Muscle layer of colon (tissue), 2 donors: ENCODE measurements at regions not wholly inside any gene's neighbourhood (a gene's known extent, or its start where the extent isn't known, plus 50 kb on each side); places are given as distances from the start of the nearest gene placed in this dataset.
"Not testable (repeated sequence)": the region's sequence is repeated elsewhere in the genome, so short reads cannot be mapped to it uniquely, and the experiment has no call there.

ENCODE experiments used
- H3K27ac ChIP-seq: one replicate; pipeline ENCODE4 v1.7.0; 2013; ENCODE audit warnings: low read depth, mild to moderate bottlenecking, low read length, moderate library complexity
- H3K27me3 ChIP-seq, 2 donors: one replicate each; pipeline ENCODE4 v1.7.0; 2013; ENCODE audit warnings: low read length in 2 of 2, mild to moderate bottlenecking in 2 of 2; ENCODE audit not compliant: insufficient read depth in 2 of 2, control insufficient read depth in 1 of 2
- H3K36me3 ChIP-seq: one replicate; pipeline ENCODE4 v1.7.0; 2013; ENCODE audit warnings: mild to moderate bottlenecking, low read length; ENCODE audit not compliant: insufficient read depth
- H3K4me1 ChIP-seq: one replicate; pipeline ENCODE4 v1.7.0; 2013; ENCODE audit warnings: mild to moderate bottlenecking, low read length; ENCODE audit not compliant: insufficient read depth
- H3K4me3 ChIP-seq, 2 donors: one replicate each; pipeline ENCODE4 v1.7.0; 2013; ENCODE audit warnings: low read length in 2 of 2, low read depth in 1 of 2, mild to moderate bottlenecking in 1 of 2, moderate library complexity in 1 of 2
- H3K9ac ChIP-seq: one replicate; pipeline ENCODE4 v1.7.0; 2013; ENCODE audit warnings: low read length
- H3K9me3 ChIP-seq: one replicate; pipeline ENCODE4 v1.7.0; 2013; ENCODE audit warnings: mild to moderate bottlenecking, low read length
- donor health status: abdominal sarcoma.
- donor health status: Adenocarcinoma of cecum.

DNA sequence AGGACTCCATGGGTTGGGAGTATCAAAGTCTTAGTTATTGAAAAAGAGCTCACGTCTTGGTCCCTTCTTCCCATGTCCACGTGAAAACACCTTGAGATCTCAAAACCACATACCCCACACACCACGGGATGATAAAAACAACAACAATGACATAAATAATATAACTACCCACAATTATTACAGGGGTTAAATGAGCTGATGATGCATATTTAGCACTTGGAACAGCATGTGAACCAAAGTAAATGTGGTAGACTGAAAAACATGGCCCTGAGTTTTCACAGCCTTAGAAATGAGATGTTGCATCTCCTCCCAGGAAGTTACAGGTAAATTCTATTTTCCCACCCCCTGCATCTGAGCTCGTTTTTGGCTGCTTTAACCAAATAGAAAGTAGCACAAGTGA is 208.9 kb downstream of the C16orf95 start:
- Histone ChIP-seq H3K36me3 (no peaks in the 10 kb centered on the region), H3K4me3 (no peak overlapping the region), H3K9me3 (no peaks in the 10 kb centered on the region), H3K27ac (no peak overlapping the region), H3K4me1 (no peaks in the 10 kb centered on the region), H3K27me3 (no peaks in the 10 kb centered on the region), H3K9ac (no peak overlapping the region)

DNA sequence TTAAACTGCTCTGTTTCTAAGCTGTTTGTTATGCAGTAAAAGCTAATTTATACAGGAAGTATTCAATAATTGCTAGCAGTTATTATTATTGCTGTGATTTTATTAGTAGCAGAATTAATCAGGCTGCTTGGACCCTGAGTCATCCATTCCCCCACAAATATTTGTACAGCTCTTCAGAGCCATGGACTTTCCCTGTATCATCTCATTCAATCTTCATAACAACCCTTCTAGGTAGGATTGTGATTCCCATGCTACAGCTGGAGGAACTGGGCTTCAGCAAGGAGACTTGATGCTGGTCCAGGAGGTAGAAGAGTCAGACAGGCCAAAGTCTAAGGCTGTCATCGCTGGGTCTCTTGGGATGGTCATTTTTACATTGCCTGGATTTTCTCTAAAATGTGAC is 208.3 kb downstream of the C16orf95 start:
- H3K27ac ChIP-seq = no peak overlapping the region

DNA sequence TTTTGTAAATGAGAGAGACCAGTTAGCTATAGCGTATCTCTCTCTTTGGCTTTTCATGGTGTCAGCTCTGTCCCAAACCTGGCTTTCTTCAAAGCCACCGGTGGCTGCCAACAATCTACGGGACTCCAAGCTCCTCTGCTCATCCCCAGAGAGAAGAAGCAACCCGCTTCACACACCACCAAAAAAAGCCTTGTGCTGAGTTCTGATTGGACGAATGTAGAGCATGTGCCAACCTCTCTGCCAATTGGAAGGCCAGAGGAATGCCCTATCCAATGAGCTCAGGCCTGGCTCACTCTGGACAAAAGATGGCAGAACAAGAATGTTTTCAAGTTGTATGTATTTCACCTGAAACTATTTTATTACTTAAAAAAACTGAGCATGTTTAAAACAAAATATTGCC is 202.4 kb downstream of the C16orf95 start:
- Histone ChIP-seq H3K27me3 (no peaks in the 10 kb centered on the region), H3K27ac (no peak overlapping the region), H3K36me3 (no peaks in the 10 kb centered on the region), H3K9me3 (no peaks in the 10 kb centered on the region), H3K9ac (no peak overlapping the region), H3K4me3 (no peak overlapping the region), H3K4me1 (no peaks in the 10 kb centered on the region)

More for the DNA sequence above, 208.3 kb downstream of the C16orf95 start:
- no peak overlapping the region for H3K4me3 ChIP-seq
- H3K27me3 ChIP-seq = no peaks in the 10 kb centered on the region
- H3K36me3 ChIP-seq = no peaks in the 10 kb centered on the region
- H3K9ac ChIP-seq = no peak overlapping the region
- H3K4me1 ChIP-seq = no peaks in the 10 kb centered on the region
- H3K9me3 ChIP-seq = no peaks in the 10 kb centered on the region

DNA sequence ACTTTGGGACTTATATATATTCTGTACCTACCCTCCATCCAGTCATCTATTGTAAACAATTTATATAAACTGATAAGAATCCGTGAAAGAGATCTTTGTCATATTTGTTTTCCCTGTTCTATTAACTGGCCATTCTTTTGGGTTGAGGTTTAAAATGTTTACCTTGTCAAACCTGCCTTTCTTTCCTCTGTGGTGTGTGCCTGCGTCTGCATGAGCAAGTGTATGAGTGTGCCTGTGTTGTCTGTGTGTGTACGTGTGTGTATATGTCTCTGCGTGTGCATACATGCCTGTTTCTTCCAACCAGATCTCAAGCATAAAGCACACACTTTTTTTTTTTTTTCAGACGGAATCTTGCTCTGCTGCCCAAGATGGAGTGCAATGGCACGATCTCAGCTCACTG is 201.5 kb downstream of the C16orf95 start:
- no peaks in the 10 kb centered on the region for H3K9me3 ChIP-seq
- no peaks in the 10 kb centered on the region for H3K4me1 ChIP-seq
- H3K9ac ChIP-seq = no peak overlapping the region

DNA sequence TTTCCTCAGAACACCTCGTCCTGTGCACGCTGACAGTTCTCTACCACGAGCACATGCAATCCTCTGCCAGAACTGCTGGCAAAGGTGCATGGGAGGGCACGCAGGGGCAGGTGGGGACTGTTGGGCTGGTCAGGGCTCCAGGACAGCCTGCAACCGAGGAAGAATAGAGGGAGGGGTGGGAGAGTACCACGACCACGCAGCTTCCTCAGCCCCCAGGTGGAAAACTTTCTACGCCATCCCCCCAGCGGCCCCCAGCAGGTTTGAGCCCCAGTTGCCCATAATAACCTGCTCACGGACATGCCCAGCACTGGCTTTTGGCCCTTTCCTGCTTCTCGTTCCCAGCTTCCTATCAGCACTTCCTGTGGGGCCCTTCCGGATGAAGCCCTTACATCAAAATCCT is 199.3 kb downstream of the C16orf95 start:
- no peak overlapping the region for H3K27ac ChIP-seq
- no peaks in the 10 kb centered on the region for H3K27me3 ChIP-seq
- no peaks in the 10 kb centered on the region for H3K36me3 ChIP-seq
- no peaks in the 10 kb centered on the region for H3K9me3 ChIP-seq
- no peak overlapping the region for H3K9ac ChIP-seq
- no peaks in the 10 kb centered on the region for H3K4me1 ChIP-seq
- H3K4me3 ChIP-seq = no peak overlapping the region

More for the DNA sequence above, 201.5 kb downstream of the C16orf95 start:
- H3K27me3 ChIP-seq = no peaks in the 10 kb centered on the region
- H3K4me3 ChIP-seq = no peak overlapping the region
- no peak overlapping the region for H3K27ac ChIP-seq
- no peaks in the 10 kb centered on the region for H3K36me3 ChIP-seq

DNA sequence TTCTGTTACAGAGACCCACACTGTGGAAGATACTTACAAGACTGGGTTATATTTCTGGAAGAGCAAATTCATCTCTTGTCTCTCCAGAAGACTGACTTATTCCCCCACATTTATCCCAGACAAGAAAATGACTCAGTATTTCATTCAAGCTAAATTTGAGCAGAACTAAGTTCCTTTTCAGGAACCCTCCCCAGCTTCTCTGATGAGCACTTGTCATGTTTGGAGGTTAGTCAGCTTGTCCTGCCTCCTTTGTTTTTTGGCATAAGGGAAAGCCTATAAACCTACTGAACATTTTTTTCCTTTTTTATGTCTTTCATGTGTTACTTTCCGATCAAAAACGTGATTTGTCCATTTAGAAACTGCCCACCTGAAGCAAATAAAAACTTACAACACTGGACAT is 198.0 kb downstream of the C16orf95 start:
- Histone ChIP-seq H3K9ac (no peak overlapping the region), H3K4me1 (no peaks in the 10 kb centered on the region), H3K27me3 (no peaks in the 10 kb centered on the region), H3K4me3 (no peak overlapping the region), H3K36me3 (no peaks in the 10 kb centered on the region), H3K9me3 (no peaks in the 10 kb centered on the region), H3K27ac (no peak overlapping the region)

DNA sequence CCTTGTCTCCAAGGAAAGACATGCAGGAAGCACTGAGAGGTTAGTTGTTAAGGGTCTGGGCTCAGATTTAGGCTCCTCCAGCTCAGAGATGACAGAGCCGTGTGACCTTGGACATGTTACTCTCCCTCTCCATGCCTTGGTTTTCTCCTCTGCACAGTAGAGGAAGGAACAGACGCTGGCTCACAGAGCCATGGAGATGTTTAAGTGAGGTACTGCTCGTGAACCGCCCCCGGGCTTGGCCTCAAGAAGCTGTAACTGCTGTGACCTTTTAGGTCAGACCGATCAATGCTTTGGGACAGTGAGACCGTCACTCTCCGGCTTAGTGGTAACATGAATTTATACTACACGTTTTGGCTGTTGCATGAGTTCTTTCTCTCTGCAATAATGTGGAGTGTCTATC is 197.4 kb downstream of the C16orf95 start:
- Histone ChIP-seq H3K9me3 (no peaks in the 10 kb centered on the region), H3K36me3 (no peaks in the 10 kb centered on the region), H3K27me3 (no peaks in the 10 kb centered on the region), H3K27ac (no peak overlapping the region), H3K4me3 (no peak overlapping the region), H3K9ac (no peak overlapping the region), H3K4me1 (no peaks in the 10 kb centered on the region)

DNA sequence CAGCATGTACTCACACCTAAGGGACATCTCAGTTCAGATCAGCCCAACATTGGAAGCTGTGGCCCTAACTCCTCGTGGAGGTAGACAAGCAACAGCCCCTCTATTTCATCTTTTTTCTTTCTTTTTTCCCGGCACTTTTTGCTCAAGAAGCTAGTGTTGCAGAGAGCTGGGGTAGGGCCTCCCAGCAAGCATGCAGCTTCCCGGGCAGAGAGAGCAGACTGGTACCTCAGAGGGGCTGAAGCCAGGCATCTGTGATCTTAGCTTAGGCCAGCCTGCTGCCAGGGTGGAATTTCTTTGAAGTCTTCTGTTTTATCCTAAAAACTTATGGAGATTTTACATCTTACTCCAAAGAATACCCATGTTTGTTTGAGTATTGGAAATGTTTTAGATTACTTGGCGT is 195.4 kb downstream of the C16orf95 start:
- H3K4me3 ChIP-seq = no peak overlapping the region
- no peaks in the 10 kb centered on the region for H3K27me3 ChIP-seq
- H3K9ac ChIP-seq = no peak overlapping the region
- H3K9me3 ChIP-seq = no peaks in the 10 kb centered on the region
- H3K36me3 ChIP-seq = no peaks in the 10 kb centered on the region
- no peaks in the 10 kb centered on the region for H3K4me1 ChIP-seq
- no peak overlapping the region for H3K27ac ChIP-seq

DNA sequence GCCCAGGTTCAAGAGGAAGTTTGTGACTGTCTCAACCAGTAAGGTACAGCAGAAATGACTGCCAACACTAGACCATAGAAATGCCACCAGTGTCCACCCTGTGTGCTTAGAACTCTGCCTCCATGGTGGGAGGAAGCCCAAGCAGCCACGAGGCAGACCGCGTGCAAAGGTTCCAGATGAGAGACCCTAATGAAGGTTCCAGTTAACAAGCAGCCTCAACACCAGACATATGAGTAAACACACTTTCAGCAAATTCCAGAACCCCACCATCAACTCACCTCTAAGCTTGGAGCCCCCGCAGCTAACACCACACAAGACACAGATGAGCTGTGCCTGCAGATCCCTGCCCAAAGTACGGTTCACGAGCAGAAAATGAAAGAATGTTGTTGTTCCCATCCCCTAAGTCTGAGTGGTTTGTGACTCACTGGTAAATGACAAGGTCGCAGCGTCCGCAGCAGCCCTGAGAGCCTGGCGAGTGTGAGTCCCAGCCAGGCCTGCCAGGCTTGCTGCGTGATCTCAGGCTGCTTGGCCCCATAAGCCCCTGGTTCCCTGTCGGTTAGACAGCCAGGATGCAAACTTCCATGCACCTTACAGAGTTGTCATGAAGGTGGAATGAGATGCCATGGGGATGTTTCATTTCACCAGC is 193.7 kb downstream of the C16orf95 start:
- Histone ChIP-seq H3K27me3 (no peaks in the 10 kb centered on the region), H3K4me3 (no peak overlapping the region), H3K9me3 (no peaks in the 10 kb centered on the region), H3K4me1 (no peaks in the 10 kb centered on the region), H3K36me3 (no peaks in the 10 kb centered on the region), H3K9ac (no peak overlapping the region), H3K27ac (no peak overlapping the region)

DNA sequence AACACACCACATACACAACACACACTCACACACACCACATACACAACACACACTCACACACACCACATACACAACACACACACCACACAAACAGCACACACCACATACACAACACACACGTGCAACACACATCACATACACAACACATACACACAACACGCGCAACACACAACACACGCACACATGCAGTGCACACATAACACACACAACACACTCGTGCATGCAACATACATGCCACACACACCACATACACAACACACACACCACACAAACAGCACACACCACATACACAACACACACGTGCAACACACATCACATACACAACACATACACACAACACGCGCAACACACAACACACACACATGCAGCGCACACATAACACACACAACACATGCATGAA is 192.8 kb downstream of the C16orf95 start:
- not testable (repeated sequence) for H3K4me3 ChIP-seq, H3K4me1 ChIP-seq, H3K9me3 ChIP-seq, H3K9ac ChIP-seq, H3K36me3 ChIP-seq, H3K27ac ChIP-seq, H3K27me3 ChIP-seq

DNA sequence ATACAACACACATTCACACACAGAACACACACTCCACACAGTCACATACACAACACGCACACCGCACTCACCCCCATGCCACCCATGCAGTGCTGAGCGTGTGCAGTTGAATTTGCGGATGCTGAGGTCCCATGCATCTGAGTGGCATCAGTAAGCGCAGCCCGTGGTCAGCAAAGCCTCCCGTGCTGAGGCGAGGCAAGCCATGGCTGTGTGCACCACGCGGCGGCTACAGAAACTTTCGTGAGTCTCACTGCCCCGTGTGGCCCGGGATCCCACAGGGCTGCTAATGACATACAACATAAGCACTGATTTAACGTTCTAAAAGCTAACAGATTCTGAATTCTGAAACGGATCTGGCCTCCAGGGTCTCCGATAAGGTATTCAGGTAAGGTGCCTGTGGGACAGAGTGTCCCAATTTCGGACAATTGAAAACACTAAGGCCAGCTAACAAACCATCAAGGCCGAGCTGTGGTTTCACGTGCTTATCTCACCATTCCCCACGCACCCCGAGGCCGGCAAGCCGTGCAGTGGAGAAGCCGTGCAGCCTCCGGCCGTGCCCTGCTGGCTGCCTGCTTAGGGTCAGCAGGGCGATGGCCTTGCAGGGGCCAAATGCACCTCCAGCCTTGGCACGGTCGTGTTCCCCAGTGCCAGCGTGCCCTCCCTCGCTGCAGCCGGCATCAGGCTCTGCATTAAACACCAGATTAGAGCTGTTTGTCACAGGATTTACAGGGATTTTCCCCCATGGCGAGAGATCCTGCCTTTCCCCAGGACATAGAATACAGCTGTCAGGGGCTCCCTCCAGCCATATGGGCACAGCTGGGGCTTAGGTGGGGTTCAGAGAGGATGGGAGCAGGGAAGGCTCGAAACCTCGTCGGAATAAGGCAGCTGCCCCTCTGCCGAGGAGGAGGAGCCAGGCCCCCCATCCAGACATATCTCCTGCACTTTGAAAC is 191.7 kb downstream of the C16orf95 start:
- Histone ChIP-seq H3K36me3 (no peaks in the 10 kb centered on the region), H3K4me1 (no peaks in the 10 kb centered on the region), H3K9me3 (no peaks in the 10 kb centered on the region), H3K27me3 (no peaks in the 10 kb centered on the region), H3K4me3 (no peak overlapping the region), H3K9ac (no peak overlapping the region), H3K27ac (no peak overlapping the region)
